ENCODE measurements at regions not wholly inside any gene's neighbourhood (a gene's known extent, or its start where the extent isn't known, plus 50 kb on each side); places are given as distances from the start of the nearest gene placed in this dataset.

DNA sequence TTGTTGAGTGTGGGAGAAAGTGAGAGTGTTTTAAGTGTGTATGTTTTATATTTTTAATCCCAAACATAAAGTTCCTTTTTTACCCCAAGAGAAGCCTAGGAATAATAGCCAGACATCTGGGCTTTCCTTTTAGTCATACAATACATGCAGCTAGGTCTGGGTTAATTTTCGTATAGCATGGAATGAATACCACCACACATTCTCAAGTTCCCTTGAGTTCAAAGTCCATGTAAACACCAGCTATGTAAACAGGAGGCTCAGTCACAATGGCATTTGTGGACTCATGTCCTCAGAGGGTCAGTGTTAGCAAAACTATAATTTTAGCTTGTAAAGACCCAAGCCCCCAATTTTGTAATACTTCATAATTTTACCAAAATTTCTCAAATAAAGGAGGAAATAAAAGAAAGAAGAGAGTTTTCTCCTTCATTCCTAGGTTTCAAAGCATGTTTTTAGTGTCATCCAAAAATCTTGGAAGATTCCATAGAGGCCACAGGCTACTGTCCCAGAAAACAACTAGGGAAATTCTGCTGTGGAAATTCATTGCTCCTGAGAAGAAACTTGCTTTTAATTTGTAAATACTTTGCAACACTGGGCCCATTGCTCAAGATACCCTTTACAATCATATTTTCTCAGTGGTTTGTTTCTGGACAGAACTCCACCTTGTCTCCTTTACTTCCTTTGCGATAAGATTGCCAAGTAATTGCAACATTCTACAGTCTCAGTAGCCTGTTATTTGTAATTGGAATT is 671.2 kb downstream of the COL12A1 start (continued):
- TF ChIP-seq, protein P1, sequence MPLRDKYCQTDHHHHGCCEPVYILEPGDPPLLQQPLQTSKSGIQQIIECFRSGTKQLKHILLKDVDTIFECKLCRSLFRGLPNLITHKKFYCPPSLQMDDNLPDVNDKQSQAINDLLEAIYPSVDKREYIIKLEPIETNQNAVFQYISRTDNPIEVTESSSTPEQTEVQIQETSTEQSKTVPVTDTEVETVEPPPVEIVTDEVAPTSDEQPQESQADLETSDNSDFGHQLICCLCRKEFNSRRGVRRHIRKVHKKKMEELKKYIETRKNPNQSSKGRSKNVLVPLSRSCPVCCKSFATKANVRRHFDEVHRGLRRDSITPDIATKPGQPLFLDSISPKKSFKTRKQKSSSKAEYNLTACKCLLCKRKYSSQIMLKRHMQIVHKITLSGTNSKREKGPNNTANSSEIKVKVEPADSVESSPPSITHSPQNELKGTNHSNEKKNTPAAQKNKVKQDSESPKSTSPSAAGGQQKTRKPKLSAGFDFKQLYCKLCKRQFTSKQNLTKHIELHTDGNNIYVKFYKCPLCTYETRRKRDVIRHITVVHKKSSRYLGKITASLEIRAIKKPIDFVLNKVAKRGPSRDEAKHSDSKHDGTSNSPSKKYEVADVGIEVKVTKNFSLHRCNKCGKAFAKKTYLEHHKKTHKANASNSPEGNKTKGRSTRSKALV (CRISPR knock-in tag; IDR thresholded peaks at IDR 0.05) = 0 out of 2 replicates have a peak, but pooled peaks have one; percentile 25
- TF ChIP-seq RFXANK (CRISPR knock-in tag; IDR thresholded peaks at IDR 0.05) (no peak), ZNF329 (CRISPR knock-in tag; IDR thresholded peaks at IDR 0.05; ENCODE audit: low read depth) (no peak), ZNF782 (CRISPR knock-in tag; IDR thresholded peaks at IDR 0.05; ENCODE audit: borderline replicate concordance) (no peak), RNF2 (conservative IDR thresholded peaks at IDR 0.05; ENCODE audit: low read depth) (no peak), JUN (CRISPR knock-in tag; IDR thresholded peaks at IDR 0.05) (no peak), DPF2 (CRISPR knock-in tag; IDR thresholded peaks at IDR 0.05; ENCODE audit: borderline replicate concordance, low read depth) (peak; percentile 96), ZFP37 (CRISPR knock-in tag; IDR thresholded peaks at IDR 0.05; ENCODE audit: borderline replicate concordance) (no peak), ZNF629 (CRISPR knock-in tag; conservative IDR thresholded peaks at IDR 0.05) (no peak), ZNF776 (CRISPR knock-in tag; IDR thresholded peaks at IDR 0.05) (no peak), FOXK2 (IDR thresholded peaks at IDR 0.05) (peak; percentile 79; the same call in 1 of the 2 replicates), SNAPC2 (CRISPR knock-in tag; IDR thresholded peaks at IDR 0.05) (0 out of 2 replicates have a peak, but pooled peaks have one; percentile 43), ZNF570 (CRISPR knock-in tag; IDR thresholded peaks at IDR 0.05; ENCODE audit: borderline replicate concordance) (no peak), ZNF530 (CRISPR knock-in tag; IDR thresholded peaks at IDR 0.05; ENCODE audit: low read depth) (no peak), ZC3H4 (CRISPR knock-in tag; IDR thresholded peaks at IDR 0.05; ENCODE audit: borderline replicate concordance) (no peak), KDM5B (CRISPR knock-in tag; IDR thresholded peaks at IDR 0.05; ENCODE audit: borderline replicate concordance) (no peak), MTA3 (CRISPR knock-in tag; IDR thresholded peaks at IDR 0.05) (no peak), CHD4 (IDR thresholded peaks at IDR 0.05; ENCODE audit: borderline replicate concordance, low read length) (no peak), NFIC (IDR thresholded peaks at IDR 0.05; ENCODE audit: low read length) (peak; percentile 96), FOXO1 (CRISPR knock-in tag; IDR thresholded peaks at IDR 0.05) (peak; percentile 99), HNRNPK (IDR thresholded peaks at IDR 0.05; ENCODE audit: low read depth, low read length, poor library complexity, severe bottlenecking) (no peak)
- TF ChIP-seq, protein P2, sequence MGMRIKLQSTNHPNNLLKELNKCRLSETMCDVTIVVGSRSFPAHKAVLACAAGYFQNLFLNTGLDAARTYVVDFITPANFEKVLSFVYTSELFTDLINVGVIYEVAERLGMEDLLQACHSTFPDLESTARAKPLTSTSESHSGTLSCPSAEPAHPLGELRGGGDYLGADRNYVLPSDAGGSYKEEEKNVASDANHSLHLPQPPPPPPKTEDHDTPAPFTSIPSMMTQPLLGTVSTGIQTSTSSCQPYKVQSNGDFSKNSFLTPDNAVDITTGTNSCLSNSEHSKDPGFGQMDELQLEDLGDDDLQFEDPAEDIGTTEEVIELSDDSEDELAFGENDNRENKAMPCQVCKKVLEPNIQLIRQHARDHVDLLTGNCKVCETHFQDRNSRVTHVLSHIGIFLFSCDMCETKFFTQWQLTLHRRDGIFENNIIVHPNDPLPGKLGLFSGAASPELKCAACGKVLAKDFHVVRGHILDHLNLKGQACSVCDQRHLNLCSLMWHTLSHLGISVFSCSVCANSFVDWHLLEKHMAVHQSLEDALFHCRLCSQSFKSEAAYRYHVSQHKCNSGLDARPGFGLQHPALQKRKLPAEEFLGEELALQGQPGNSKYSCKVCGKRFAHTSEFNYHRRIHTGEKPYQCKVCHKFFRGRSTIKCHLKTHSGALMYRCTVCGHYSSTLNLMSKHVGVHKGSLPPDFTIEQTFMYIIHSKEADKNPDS (CRISPR knock-in tag; IDR thresholded peaks at IDR 0.05) = no peak
- TF ChIP-seq, protein P3, sequence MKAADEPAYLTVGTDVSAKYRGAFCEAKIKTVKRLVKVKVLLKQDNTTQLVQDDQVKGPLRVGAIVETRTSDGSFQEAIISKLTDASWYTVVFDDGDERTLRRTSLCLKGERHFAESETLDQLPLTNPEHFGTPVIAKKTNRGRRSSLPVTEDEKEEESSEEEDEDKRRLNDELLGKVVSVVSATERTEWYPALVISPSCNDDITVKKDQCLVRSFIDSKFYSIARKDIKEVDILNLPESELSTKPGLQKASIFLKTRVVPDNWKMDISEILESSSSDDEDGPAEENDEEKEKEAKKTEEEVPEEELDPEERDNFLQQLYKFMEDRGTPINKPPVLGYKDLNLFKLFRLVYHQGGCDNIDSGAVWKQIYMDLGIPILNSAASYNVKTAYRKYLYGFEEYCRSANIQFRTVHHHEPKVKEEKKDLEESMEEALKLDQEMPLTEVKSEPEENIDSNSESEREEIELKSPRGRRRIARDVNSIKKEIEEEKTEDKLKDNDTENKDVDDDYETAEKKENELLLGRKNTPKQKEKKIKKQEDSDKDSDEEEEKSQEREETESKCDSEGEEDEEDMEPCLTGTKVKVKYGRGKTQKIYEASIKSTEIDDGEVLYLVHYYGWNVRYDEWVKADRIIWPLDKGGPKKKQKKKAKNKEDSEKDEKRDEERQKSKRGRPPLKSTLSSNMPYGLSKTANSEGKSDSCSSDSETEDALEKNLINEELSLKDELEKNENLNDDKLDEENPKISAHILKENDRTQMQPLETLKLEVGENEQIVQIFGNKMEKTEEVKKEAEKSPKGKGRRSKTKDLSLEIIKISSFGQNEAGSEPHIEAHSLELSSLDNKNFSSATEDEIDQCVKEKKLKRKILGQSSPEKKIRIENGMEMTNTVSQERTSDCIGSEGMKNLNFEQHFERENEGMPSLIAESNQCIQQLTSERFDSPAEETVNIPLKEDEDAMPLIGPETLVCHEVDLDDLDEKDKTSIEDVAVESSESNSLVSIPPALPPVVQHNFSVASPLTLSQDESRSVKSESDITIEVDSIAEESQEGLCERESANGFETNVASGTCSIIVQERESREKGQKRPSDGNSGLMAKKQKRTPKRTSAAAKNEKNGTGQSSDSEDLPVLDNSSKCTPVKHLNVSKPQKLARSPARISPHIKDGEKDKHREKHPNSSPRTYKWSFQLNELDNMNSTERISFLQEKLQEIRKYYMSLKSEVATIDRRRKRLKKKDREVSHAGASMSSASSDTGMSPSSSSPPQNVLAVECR (CRISPR knock-in tag; IDR thresholded peaks at IDR 0.05; ENCODE audit: borderline replicate concordance) = no peak

All from HepG2 (cell line).